ENCODE measurements at regions not wholly inside any gene's neighbourhood (a gene's known extent, or its start where the extent isn't known, plus 50 kb on each side); places are given as distances from the start of the nearest gene placed in this dataset.
"Not testable (repeated sequence)": the region's sequence is repeated elsewhere in the genome, so short reads cannot be mapped to it uniquely, and the experiment has no call there.

DNA sequence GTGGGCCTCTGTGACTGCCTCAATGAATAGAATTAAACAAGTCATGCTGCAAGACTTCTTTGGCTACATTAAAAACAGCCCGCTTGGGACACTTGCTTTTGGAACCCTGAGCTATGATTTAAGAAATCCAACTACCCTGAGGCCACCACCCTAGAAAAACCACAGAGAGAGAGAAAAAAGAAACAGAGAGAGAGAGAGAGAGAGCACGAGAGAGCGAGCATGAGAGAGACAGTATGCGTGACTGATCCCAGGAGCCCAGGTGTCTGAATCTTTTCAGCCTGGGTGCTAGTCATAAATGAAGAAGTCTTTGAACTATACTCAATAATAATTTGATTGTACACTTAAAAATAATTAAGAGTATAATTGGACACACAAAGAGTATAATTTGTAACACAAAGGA lies 123.1 kb upstream of the FREM1 start:
- DNase-seq (ENCODE audit: low read depth) = no peak

DNA sequence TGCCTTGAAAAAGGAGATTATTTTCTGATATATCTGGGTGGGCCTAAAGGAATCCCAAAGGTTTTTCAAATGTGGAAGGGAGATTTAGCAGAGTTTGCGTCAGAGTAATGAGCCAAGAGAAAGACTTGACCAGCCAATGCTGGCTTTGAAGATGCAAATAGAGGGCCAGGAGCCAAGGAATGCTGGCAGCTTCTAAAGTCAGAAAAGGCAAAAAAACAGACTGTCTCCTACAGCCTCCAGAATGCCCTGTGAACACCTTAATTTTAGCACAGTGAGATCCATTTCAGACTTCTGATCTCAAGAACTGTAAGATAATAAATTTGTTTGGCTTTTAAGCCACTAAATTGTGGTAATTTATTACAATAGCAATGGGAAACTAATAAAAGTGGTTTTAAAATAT lies 122.6 kb upstream of the FREM1 start:
- no peak for DNase-seq (ENCODE audit: low read depth)

DNA sequence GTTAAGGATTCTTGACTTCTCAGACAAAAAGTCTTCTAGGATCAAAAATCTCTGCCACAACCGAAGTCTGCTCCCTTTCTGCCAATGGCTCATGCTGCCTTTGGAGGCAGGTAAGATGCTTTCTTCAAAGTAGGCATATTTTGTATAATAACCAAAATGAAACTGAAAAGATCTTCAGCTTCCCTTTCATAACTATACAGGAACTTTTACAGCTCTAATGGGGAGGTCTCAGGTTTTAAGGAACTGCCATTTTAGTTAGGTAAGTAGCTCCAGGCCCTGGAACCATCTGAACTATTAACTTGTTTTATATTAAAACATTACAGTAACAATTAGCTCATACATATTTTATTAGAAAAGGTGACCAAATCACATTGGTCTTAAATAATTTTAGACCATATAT lies 110.9 kb upstream of the FREM1 start:
- no peak for DNase-seq (ENCODE audit: low read depth)

- DNase-seq (ENCODE audit: low read depth) = peak; percentile 42
Observed at GRCh38 chr9:15018096-15018637, 107.9 kb upstream of the FREM1 start.

DNA sequence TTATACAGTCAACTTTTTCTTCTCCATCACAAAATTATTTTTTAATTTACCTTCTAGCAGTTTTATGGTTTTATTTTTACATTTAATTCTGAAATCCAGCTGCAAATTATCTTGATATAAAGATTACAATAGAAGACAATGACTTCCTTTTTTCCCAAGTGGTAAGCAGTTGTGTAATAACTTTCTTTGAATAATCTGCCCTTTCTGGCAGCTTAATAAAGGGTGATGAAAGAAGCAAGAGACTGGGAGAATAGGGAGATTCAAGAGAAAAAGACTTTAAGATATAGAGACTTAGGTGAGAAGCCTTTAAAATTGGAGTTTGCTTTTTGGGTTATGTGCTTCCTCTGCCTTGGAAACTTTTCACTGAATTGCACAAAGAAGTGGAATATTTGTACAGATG lies 100.4 kb upstream of the FREM1 start:
- no peak for DNase-seq (ENCODE audit: low read depth)

GRCh38 chr9:15007698-15008097 lies 97.5 kb upstream of the FREM1 start:
- DNase-seq (ENCODE audit: low read depth) = no peak

DNA sequence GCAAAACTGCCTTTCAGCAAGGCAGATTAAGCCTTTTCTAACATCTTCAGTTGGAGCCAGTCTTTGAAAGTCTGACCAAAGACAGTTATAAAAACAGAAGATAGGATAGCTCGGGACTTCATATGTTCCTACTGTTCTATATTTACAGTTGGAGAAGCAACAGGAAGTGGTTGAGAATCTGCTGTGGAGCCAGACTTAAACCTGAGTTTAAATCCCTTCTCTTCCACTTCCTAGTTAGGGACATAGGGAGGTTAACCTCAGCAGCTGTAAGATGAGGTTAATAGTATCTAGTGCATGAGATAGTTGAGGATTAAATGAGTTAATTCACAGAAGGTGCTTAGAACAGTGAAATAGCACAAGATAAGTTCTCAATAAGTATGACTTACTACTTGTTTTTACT lies 84.5 kb upstream of the FREM1 start:
- no peak for DNase-seq (ENCODE audit: low read depth)

DNA sequence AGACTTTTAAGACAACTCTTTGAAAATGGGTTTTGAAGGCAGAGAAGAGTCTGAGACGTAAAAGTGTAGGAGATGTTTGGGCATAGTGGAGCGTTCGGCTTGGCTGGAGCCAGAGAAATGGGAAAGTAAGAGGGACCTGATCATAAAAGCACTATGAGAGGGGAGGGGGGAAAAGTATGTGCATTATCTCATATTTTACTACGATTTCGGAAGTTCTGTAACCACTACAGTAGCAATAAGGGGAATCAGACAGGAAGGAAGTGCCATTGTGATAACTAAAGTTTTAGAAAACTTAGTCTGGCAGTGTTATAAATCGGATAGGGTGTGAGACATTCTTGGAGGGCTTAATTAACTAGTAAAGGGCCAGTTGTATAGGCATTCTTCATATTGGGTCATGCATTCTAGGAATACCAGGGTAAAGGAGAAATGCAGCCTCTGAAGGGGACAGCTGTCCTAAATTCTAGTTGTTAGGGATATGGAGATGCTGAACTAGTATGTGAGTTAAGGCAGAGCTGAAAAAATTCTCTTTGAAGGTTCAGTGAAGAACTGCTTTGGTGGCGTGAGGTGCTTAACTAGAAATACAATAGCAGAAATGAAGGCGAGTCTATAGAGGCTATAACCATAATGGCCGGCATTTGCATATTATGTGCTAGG lies 83.8 kb upstream of the FREM1 start:
- no peak for DNase-seq (ENCODE audit: low read depth)

DNA sequence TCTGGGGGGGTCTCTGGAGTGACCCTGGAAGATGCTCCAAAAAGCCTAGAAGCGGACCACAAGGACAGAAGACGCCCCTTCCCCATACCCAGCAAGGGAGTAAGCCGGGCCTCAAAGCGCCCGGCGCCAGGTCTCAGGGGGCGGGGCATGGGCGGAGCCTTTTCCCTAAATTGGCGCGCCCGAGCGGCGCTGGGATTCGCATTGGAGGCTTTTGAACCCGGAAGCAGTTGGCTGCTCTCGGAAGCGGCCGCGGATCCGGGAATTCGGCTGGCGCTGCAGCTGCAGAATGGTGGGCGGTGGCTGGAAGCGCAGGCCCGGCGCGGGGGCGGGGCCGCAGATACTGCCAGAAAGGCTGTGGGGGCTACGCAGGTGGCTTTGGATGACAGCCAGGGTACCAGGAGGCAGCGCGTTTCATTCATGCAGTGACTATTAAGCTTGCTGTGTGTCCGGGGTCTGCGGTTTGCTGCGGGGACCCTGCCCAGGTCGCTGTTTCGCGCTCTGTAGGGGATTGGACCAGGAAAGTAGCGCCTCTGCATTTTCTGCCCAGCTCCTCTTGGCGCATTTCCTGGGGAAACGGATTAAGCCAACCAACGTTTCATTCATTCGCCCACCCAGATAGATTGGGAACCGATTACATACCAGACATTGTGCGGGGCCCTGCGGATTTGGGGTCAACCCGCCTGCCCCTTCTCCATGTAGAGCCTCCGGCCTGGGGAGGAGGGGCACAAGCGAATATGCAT lies 83.0 kb upstream of the FREM1 start:
- DNase-seq (ENCODE audit: low read depth) = peak; percentile 66

DNA sequence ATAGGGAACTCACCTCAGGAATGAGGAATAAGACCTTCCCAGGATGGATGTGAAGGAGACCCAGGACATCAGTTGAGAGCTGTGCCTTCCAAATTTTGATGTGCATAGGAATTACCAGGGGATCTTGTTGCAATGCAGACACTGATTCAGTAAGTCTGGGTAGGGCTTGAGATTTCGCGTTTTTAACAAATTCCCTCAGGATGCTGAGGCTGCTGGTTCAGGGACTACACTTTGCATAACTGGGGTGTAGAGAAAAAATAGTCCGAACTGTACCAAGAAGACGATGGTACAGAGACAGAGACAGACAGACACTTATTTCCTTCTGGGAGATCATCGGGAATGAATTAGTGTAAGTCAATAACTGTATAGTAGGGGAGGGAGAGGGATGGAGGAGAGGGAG lies 82.3 kb upstream of the FREM1 start:
- DNase-seq (ENCODE audit: low read depth) = no peak

DNA sequence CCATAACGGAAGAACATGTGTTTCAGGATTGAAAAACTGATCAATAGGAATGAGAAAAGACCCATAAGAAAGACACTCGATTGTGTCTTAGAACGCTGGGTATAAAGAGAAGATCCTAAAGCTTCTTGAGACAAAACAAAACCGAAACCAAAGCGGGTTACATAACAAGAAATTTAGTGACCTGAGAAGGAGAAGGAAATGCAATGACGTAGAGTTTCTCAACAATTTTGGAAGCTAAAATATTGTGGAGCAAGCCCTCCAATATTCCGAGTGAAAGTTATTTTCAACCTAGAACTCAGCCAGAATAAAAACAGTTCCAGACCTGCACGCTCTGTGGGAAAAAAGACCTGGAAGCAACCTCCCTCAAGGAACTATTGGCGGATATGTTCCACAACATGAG lies 81.9 kb upstream of the FREM1 start:
- DNase-seq (ENCODE audit: low read depth) = no peak

DNA sequence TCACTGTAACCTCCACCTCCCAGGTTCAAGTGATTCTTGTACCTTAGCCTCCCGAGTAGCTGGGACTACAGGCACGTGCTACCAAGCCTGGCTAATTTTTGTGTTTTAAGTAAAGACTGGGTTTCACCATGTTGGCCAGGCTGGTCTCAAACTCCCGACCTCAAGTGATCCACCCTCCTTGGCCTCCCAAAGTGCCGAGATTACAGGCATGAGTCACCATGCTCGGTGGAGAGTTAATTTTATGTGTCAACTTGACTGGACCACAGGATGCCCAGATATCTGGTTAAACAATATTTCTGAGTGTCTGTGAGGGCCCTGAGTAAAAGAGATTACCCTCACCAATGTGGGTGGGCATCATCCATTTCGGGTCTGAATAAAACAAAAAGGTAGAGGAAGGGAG lies 80.4 kb upstream of the FREM1 start:
- DNase-seq (ENCODE audit: low read depth) = not testable (repeated sequence)

- no peak for DNase-seq (ENCODE audit: low read depth)
Observed at GRCh38 chr9:14989811-14990210, 79.6 kb upstream of the FREM1 start.

DNA sequence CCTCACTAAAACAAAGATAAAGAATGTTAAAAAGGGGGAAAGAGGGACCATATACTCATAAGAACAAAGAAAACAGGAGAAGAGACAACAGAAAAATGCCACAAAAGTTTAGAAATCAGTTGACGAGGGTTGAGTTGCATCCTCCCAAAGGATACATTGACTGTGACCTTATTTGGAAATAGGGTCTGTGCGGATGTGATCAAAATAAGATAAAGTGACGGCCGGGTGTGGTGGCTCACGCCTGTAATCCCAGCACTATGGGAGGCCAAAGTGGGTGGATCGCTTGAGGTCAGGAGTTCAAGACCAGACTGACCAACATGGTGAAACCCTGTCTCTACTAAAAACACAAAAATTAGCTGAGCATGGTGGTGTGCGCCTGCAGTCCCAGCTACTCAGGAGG lies 79.1 kb upstream of the FREM1 start:
- DNase-seq (ENCODE audit: low read depth) = not testable (repeated sequence)

DNA sequence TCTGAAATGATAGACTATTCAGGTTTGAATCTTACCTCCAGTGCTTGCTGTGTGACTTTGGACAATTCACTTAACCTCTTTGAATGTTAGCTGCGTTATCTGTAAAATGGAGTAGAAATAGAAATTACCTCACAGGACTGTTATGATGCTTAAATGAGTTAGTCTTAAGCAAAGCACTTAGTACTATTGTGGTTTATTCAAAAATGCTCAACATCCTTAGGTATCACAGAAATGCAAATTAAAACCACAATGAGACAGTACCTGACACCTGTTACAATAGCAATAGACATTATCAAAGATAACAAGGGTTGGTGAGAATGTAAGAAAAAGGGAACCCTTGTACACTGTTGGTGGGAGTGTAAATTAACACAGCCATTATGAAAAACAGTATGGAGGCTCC lies 77.6 kb upstream of the FREM1 start:
- no peak for DNase-seq (ENCODE audit: low read depth)

GRCh38 chr9:14985419-14985818 lies 75.2 kb upstream of the FREM1 start:
- DNase-seq (ENCODE audit: low read depth) = no peak

DNA sequence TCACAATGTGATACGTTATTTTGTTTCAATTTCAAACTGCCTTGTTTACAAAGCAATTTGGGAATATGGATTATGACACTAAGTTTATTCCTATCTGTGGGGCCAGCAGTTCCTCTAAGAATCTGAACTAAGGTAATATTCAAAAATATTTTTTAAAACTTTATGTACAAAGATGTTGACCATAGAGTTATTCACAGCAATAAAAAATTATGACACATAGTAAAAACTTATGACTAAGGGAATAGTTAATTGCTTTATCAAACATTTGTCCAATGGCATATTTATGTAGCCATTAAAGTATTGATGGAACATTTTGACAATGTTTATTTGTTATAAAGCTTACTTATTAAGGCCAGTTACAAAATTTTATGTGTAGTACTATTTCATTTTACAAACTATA lies 73.4 kb upstream of the FREM1 start:
- no peak for DNase-seq (ENCODE audit: low read depth)

DNA sequence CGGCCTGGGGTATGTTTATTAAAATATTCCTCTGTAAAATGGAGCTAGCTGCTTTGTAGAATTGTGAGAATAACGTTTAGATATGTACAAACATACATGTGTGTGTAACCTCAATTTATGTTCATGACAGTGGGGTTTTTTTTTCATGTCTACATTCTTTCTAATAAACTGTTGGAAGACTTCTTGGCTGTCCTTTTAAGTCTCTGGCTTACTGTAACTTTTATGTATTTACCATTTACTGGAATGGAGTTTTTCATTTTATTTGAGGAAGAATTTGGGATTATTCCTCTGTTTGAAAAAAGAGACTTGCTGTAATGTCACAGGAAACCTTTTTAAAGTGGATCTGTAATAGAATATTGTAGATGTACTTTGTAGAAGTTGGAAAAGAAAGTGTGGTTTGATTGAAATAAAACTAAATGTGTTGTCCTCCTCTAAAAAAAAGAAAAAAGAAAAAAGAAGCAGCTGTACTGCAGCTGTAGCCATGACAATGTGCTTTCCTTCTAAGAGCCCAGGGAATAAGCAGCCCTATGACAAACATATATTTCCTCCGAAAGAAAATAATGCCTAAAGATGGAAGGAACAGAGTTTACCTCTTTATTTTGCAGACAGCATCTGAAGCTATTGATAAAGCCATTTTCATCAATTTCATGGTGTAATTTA lies 71.2 kb upstream of the FREM1 start:
- no peak for DNase-seq (ENCODE audit: low read depth)

- DNase-seq (ENCODE audit: low read depth) = no peak
Observed at GRCh38 chr9:14978022-14979000, 68.1 kb upstream of the FREM1 start.

DNA sequence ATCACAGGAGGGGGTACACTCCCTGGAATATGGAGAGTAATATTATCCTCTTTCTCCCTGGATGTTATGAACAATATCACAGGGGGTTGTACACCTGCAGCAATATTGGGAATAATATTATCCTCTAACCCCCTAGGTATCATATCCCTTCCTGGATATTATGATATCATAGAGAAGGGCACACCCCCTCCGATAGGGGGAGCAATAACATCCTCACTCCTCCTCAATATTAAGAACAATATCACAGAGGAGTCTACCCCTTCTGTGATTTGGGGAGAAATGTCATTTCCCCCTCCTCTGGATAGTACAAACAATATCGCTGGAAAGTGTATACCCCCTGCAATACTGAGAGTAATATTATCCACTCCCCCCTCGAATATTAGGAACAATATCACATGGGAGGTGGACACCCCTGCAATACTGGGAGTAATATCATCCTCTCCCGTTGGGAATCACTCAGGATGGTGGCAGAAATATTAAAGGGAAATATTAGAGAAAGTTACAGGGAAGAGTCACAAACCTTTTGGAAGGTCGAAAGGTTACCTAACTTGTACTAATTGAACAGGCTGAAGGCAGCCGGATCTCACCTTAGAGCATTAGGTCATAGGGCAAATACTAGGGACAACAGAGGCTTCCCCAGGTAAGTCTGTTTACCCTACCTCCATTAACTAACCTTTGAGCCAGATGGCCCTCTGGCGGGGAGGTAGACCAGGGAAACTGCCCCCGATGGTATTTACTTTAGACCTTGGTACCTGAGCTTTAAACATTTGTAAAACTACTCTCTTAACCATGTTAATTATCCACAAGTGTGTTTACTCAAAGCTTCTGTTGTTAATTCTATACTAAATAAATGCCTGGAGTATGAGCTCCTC lies 57.5 kb upstream of the FREM1 start:
- DNase-seq (ENCODE audit: low read depth) = no peak

Measured in renal cortical epithelial cell (primary cell).